HEK293 (cell line): ENCODE measurements at regions not wholly inside any gene's neighbourhood (a gene's known extent, or its start where the extent isn't known, plus 50 kb on each side); places are given as distances from the start of the nearest gene placed in this dataset.

ENCODE experiments used
- ZBTB48 ChIP-seq: fragments of 450-650 bp; formaldehyde crosslinking; IDR thresholded peaks from 2 replicates; pipeline ENCODE4 v1.5.1; 2016; ENCODE audit warnings: missing biosample characterization, missing genetic modification characterization
- ZNF404 ChIP-seq: fragments of 450-650 bp; formaldehyde crosslinking; IDR thresholded peaks from 2 replicates; pipeline ENCODE4 v1.5.1; 2017; ENCODE audit warnings: missing biosample characterization, missing genetic modification characterization
- ZNF555 ChIP-seq: fragments of 450-650 bp; formaldehyde crosslinking; conservative IDR thresholded peaks from 2 replicates; pipeline ENCODE4 v1.5.1; 2017; ENCODE audit warnings: missing biosample characterization, mild to moderate bottlenecking, missing genetic modification characterization, inconsistent platforms
- ZNF629 ChIP-seq: fragments of 450-650 bp; formaldehyde crosslinking; IDR thresholded peaks from 2 replicates; pipeline ENCODE4 v1.5.1; 2017; ENCODE audit warnings: missing biosample characterization, missing genetic modification characterization
- ZNF747 ChIP-seq: fragments of 450-650 bp; formaldehyde crosslinking; IDR thresholded peaks from 2 replicates; pipeline ENCODE4 v1.5.1; 2016; ENCODE audit warnings: missing biosample characterization, missing genetic modification characterization
- ZNF777 ChIP-seq: fragments of 450-650 bp; formaldehyde crosslinking; IDR thresholded peaks from 2 replicates; pipeline ENCODE4 v1.5.1; 2017; ENCODE audit warnings: missing biosample characterization, missing genetic modification characterization, borderline replicate concordance
- TF ChIP-seq, protein P1 (sequence below): fragments of 450-650 bp; formaldehyde crosslinking; IDR thresholded peaks from 2 replicates; pipeline ENCODE4 v1.5.1; 2016; ENCODE audit warnings: missing biosample characterization, missing genetic modification characterization, low read depth
- TF ChIP-seq, protein P2 (sequence below): fragments of 450-650 bp; formaldehyde crosslinking; IDR thresholded peaks from 2 replicates; pipeline ENCODE4 v1.5.1; 2016; ENCODE audit warnings: missing biosample characterization, missing genetic modification characterization
- TF ChIP-seq, protein P3 (sequence below): fragments of 450-650 bp; formaldehyde crosslinking; IDR thresholded peaks from 2 replicates; pipeline ENCODE4 v1.5.1; 2016; ENCODE audit warnings: missing biosample characterization, missing genetic modification characterization

DNA sequence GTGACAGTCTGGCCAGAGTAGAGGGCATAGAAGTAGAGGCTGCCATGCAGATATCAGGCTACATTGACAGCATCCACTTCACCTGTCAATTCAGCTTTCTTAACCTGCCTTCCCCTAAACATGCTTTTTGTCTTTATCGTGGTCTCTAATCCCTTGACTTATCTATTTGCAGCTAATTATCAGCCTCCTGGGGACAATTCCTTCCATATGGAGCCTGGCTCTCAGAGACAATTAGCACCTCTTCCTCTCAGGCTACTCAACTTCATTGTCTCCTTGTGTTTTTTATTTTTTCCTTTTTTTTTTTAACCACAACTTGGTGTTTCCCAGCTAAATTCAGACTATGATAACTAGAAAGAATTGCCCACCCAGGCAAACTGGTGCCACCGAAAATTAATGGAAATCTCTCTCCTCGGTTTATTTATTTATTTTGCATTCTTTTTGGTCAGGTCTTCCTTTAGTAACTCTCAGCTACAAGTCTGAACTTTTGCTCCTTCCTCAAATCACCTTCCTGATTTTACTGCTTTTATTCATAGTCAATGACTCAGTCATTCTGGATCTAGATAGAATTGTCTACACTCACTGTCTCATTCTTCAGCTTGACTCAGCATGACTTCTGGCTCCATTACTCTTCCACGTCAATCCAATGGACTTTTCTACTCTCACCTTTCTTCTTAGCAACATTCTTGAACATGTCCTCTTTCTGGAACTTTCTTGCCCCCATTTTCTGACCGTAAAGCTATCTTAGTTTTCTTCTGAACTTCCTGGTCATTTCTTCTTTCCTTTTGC lies 63.0 kb upstream of the BASP1 start:
- TF ChIP-seq ZNF747, result no peak
- TF ChIP-seq, protein P1, sequence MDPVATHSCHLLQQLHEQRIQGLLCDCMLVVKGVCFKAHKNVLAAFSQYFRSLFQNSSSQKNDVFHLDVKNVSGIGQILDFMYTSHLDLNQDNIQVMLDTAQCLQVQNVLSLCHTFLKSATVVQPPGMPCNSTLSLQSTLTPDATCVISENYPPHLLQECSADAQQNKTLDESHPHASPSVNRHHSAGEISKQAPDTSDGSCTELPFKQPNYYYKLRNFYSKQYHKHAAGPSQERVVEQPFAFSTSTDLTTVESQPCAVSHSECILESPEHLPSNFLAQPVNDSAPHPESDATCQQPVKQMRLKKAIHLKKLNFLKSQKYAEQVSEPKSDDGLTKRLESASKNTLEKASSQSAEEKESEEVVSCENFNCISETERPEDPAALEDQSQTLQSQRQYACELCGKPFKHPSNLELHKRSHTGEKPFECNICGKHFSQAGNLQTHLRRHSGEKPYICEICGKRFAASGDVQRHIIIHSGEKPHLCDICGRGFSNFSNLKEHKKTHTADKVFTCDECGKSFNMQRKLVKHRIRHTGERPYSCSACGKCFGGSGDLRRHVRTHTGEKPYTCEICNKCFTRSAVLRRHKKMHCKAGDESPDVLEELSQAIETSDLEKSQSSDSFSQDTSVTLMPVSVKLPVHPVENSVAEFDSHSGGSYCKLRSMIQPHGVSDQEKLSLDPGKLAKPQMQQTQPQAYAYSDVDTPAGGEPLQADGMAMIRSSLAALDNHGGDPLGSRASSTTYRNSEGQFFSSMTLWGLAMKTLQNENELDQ (tag by site-specific recombination), result no peak
- TF ChIP-seq ZNF629 (tag by site-specific recombination), result no peak
- no peak for TF ChIP-seq ZBTB48 (tag by site-specific recombination)
- no peak for TF ChIP-seq ZNF777
- TF ChIP-seq, protein P2, sequence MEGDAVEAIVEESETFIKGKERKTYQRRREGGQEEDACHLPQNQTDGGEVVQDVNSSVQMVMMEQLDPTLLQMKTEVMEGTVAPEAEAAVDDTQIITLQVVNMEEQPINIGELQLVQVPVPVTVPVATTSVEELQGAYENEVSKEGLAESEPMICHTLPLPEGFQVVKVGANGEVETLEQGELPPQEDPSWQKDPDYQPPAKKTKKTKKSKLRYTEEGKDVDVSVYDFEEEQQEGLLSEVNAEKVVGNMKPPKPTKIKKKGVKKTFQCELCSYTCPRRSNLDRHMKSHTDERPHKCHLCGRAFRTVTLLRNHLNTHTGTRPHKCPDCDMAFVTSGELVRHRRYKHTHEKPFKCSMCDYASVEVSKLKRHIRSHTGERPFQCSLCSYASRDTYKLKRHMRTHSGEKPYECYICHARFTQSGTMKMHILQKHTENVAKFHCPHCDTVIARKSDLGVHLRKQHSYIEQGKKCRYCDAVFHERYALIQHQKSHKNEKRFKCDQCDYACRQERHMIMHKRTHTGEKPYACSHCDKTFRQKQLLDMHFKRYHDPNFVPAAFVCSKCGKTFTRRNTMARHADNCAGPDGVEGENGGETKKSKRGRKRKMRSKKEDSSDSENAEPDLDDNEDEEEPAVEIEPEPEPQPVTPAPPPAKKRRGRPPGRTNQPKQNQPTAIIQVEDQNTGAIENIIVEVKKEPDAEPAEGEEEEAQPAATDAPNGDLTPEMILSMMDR (tag by site-specific recombination), result no peak
- TF ChIP-seq ZNF555 (tag by site-specific recombination), result no peak
- TF ChIP-seq, protein P3, sequence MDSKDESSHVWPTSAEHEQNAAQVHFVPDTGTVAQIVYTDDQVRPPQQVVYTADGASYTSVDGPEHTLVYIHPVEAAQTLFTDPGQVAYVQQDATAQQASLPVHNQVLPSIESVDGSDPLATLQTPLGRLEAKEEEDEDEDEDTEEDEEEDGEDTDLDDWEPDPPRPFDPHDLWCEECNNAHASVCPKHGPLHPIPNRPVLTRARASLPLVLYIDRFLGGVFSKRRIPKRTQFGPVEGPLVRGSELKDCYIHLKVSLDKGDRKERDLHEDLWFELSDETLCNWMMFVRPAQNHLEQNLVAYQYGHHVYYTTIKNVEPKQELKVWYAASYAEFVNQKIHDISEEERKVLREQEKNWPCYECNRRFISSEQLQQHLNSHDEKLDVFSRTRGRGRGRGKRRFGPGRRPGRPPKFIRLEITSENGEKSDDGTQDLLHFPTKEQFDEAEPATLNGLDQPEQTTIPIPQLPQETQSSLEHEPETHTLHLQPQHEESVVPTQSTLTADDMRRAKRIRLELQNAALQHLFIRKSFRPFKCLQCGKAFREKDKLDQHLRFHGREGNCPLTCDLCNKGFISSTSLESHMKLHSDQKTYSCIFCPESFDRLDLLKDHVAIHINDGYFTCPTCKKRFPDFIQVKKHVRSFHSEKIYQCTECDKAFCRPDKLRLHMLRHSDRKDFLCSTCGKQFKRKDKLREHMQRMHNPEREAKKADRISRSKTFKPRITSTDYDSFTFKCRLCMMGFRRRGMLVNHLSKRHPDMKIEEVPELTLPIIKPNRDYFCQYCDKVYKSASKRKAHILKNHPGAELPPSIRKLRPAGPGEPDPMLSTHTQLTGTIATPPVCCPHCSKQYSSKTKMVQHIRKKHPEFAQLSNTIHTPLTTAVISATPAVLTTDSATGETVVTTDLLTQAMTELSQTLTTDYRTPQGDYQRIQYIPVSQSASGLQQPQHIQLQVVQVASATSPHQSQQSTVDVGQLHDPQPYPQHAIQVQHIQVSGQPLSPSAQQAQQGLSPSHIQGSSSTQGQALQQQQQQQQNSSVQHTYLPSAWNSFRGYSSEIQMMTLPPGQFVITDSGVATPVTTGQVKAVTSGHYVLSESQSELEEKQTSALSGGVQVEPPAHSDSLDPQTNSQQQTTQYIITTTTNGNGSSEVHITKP (tag by site-specific recombination), result no peak
- TF ChIP-seq ZNF404 (tag by site-specific recombination), result no peak
